Mucosa of descending colon (tissue), 3 donors: ENCODE measurements at regions not wholly inside any gene's neighbourhood (a gene's known extent, or its start where the extent isn't known, plus 50 kb on each side); places are given as distances from the start of the nearest gene placed in this dataset.
"Not testable (repeated sequence)": the region's sequence is repeated elsewhere in the genome, so short reads cannot be mapped to it uniquely, and the experiment has no call there.

Source experiments
- ATAC-seq: fragments of 200-7000 bp; cut with Tn5 transposase; one replicate; pipeline ENCODE4 v1.9.1; 2020; ENCODE audit warnings: mild to moderate bottlenecking, moderate library complexity
- DNase-seq, 3 donors: peaks; one replicate each; pipeline ENCODE4 v3.0.0-alpha.2; 2020
- H3K36me3 ChIP-seq: fragments of 200-600 bp; one replicate; pipeline ENCODE4 v1.8.0; 2021; ENCODE audit warnings: low read depth, mild to moderate bottlenecking
- H3K4me1 ChIP-seq: fragments of 200-600 bp; one replicate; pipeline ENCODE4 v1.8.0; 2021; ENCODE audit warnings: low read depth, mild to moderate bottlenecking
- H3K4me3 ChIP-seq: fragments of 200-600 bp; one replicate; pipeline ENCODE4 v1.8.0; 2021; ENCODE audit warnings: mild to moderate bottlenecking
- H3K9me3 ChIP-seq: fragments of 200-600 bp; one replicate; pipeline ENCODE4 v1.8.0; 2021; ENCODE audit warnings: mild to moderate bottlenecking
- intact Hi-C, 2 donors: fragments of 100-400 bp; cut with DNase I in 1 of 2; cut with micrococcal nuclease in 1 of 2; formaldehyde crosslinking; loops; one replicate each; pipeline versions ENCODE4 v1.11.0 to v1.11.1; 2022; cut with DNase I, micrococcal nuclease
- TF ChIP-seq, protein P1 (sequence below): fragments of 200-600 bp; IDR thresholded peaks from one replicate; pipeline ENCODE4 v1.8.0; 2022; ENCODE audit warnings: antibody characterized with exemption, mild to moderate bottlenecking
- donor health status: DM: no; HTN: no; CAD: no; lungs with moderate emphysema.
- donor health status: DM: no; HTN: no; CAD: no.
- donor health status: DM: no; HTN: yes; CAD: no.

DNA sequence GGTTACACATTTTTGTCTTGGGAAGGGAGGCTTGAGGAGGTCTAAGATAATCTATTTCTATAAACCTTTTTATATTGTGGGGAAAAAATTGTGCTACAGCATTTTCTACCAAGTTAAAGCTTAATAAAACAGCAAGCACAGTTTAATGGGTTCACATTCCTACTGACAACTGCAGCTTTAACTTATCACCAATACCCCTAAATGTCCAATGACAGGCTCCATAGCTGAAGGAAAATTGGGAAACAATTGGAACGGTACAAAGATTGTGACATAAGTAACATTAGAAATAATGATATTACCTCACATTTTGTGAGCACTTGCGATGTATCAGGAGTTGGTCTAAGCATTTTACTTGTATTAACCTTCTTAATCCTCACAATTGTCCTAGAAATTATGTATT is 79.5 kb upstream of the HAPLN1 start:
- Histone ChIP-seq H3K4me1 (no peaks in the 10 kb centered on the region), H3K4me3 (no peak overlapping the region), H3K9me3 (no peaks in the 10 kb centered on the region), H3K36me3 (no peaks in the 10 kb centered on the region)
- intact Hi-C loops = no loop called here
- TF ChIP-seq, protein P1, sequence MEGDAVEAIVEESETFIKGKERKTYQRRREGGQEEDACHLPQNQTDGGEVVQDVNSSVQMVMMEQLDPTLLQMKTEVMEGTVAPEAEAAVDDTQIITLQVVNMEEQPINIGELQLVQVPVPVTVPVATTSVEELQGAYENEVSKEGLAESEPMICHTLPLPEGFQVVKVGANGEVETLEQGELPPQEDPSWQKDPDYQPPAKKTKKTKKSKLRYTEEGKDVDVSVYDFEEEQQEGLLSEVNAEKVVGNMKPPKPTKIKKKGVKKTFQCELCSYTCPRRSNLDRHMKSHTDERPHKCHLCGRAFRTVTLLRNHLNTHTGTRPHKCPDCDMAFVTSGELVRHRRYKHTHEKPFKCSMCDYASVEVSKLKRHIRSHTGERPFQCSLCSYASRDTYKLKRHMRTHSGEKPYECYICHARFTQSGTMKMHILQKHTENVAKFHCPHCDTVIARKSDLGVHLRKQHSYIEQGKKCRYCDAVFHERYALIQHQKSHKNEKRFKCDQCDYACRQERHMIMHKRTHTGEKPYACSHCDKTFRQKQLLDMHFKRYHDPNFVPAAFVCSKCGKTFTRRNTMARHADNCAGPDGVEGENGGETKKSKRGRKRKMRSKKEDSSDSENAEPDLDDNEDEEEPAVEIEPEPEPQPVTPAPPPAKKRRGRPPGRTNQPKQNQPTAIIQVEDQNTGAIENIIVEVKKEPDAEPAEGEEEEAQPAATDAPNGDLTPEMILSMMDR = no peak
- ATAC-seq (no peak), DNase-seq (no peak)

DNA sequence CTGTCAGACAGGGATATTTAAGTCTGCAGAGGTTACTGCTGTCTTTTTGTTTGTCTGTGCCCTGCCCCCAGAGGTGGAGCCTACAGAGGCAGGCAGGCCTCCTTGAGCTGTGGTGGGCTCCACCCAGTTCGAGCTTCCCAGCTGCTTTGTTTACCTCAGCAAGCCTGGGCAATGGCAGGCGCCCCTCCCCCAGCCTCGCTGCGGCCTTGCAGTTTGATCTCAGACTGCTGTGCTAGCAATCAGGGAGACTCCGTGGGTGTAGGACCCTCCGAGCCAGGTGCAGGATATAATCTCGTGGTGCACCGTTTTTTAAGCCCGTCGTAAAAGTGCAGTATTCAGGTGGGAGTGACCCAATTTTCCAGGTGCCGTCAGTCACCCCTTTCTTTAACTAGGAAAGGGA is 78.4 kb upstream of the HAPLN1 start:
- H3K4me1 ChIP-seq, intact Hi-C loops, H3K4me3 ChIP-seq, H3K36me3 ChIP-seq, ATAC-seq, H3K9me3 ChIP-seq: not testable (repeated sequence)
- peak in 2 of 3 donors; percentile 34 to 41 for DNase-seq

DNA sequence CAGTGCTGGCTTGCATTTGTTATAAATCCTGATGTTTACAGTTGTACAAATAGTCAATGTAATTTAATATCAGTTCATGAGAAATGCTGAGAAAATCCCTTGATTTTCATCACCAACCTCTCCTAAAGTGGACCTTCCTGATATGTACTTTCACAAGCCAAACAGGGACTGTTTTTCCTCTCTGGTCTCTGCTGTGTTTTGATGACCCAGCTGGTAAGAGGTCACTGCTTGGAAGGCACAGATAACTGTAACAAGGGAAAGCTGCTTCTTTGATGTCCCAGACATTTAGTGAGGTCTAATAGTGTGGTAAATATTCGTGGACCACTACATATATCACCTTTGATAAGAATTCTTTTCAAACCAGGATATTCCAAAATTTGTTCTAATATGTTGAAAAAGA is 68.7 kb upstream of the HAPLN1 start:
- Histone ChIP-seq H3K36me3 (no peaks in the 10 kb centered on the region), H3K4me3 (no peak overlapping the region), H3K4me1 (no peaks in the 10 kb centered on the region), H3K9me3 (no peaks in the 10 kb centered on the region)
- DNase-seq = no peak
- ATAC-seq = no peak
- intact Hi-C loops = no loop called here
- TF ChIP-seq, protein P1 = no peak

DNA sequence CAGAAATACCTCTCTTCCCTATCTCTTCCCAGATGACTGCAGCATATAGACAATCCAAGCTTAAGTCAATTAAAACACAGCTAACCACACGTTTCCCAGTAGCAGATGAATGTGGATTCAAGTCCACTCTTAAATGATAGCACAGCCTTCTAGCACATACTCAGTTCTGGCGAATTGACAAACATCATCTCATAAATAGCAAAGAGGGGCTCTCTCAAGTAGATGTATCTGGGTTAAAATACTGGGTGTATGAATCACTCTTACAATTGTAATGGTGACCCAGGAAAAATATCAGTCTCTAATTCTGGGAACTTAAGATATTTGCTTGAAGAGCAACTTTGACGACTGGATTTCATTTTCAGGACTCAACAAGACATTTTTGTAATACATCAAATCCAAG is 67.0 kb upstream of the HAPLN1 start:
- no peak for ATAC-seq
- Histone ChIP-seq H3K36me3 (no peaks in the 10 kb centered on the region), H3K4me3 (no peak overlapping the region), H3K4me1 (no peaks in the 10 kb centered on the region), H3K9me3 (no peaks in the 10 kb centered on the region)
- TF ChIP-seq, protein P1 = no peak
- no peak for DNase-seq
- intact Hi-C loops = no loop called here

DNA sequence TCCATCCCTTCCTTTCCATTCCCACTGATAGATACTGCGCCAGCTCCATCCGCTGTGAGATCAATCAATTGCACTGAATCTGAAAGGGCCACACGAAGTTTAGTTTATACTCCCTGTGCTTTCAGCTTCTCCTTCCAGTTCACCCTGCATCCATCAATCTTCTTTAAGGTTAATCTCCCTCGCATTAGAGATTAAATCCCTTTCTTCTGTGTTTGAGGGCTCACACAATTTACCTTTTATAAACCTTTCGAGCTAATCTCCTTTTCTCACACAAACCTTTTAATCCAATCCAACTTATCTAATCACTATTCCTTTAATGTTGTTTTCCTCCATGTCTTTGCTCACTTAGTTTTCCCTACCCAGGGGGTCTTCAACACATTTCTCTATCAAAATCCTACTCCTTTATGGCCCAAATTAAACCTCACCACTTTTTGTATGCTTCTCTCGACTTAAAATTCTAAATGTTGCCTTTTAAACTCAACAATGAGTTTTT is 64.6 kb upstream of the HAPLN1 start:
- H3K4me1 ChIP-seq = no peaks in the 10 kb centered on the region
- ATAC-seq (no peak), DNase-seq (no peak)
- H3K36me3 ChIP-seq = no peaks in the 10 kb centered on the region
- H3K9me3 ChIP-seq = no peaks in the 10 kb centered on the region
- TF ChIP-seq, protein P1 = no peak
- intact Hi-C loops = no loop called here
- no peak overlapping the region for H3K4me3 ChIP-seq

DNA sequence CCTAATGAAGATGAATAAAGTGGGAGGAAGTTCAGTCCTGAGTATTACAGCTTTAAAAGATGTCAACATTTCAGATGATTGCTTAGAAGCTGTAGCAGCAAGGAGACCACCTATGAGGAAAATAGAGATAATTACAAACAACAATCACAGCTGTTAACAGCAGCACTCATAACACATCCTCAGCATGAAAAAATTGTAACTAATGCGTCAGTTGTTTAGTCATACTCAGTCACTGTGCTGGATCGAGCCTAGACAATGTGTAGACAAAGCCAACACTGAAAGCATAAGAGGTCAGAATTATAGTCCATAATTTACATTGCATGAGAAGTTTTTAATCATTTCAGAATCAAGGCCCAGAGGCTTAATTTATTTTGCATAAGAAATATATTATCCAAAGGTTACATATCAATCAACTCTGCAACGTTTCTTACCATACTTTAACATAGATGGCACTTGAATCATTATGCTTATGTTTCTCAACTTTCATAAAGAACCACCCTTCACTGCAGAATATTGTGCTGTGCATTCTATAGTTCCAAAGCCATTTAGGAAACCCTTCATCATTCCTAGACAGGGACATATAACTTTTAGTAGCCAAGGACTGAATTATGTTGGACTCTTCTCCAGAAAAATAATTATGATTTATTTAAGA is 60.2 kb upstream of the HAPLN1 start:
- DNase-seq = no peak
- ATAC-seq = no peak
- TF ChIP-seq, protein P1 = no peak
- intact Hi-C loops = no loop called here
- Histone ChIP-seq H3K9me3 (no peaks in the 10 kb centered on the region), H3K4me1 (no peaks in the 10 kb centered on the region), H3K4me3 (no peak overlapping the region), H3K36me3 (no peaks in the 10 kb centered on the region)
